Stimulated activated naive B cell treated with anti-CD40 and anti-IgM and Interleukin-4, amounts not matched to agents 10 μg/mL and 1 μg/mL and 100 μg/mL, for 72 hours (primary cell): ENCODE measurements at regions not wholly inside any gene's neighbourhood (a gene's known extent, or its start where the extent isn't known, plus 50 kb on each side); places are given as distances from the start of the nearest gene placed in this dataset.

Source experiments
- ATAC-seq, 2 donors: fragments of 150-1000 bp; cut with Tn5 transposase; replicated peaks; 2 replicates each; pipeline ENCODE4 v1.10.0; 2021; ENCODE audit warnings: moderate library complexity in 1 of 2
- DNase-seq: peaks from one replicate; pipeline ENCODE4 v3.0.0; 2021
- H3K27ac Mint-ChIP-seq: one replicate; pipeline ENCODE4 v1.8.0; 2022; ENCODE audit warnings: mild to moderate bottlenecking, mixed read lengths
- H3K27me3 Mint-ChIP-seq, 2 donors: one replicate each; pipeline ENCODE4 v1.8.0; 2022; ENCODE audit warnings: mixed read lengths in 2 of 2
- H3K36me3 Mint-ChIP-seq, 2 donors: one replicate each; pipeline ENCODE4 v1.8.0; 2022; ENCODE audit warnings: mixed read lengths in 2 of 2, mild to moderate bottlenecking in 1 of 2
- H3K4me1 Mint-ChIP-seq, 2 donors: one replicate each; pipeline ENCODE4 v1.8.0; 2022; ENCODE audit warnings: mixed read lengths in 2 of 2, mild to moderate bottlenecking in 1 of 2
- H3K4me3 Mint-ChIP-seq, 2 donors: one replicate each; pipeline ENCODE4 v1.8.0; 2022; ENCODE audit warnings: mild to moderate bottlenecking in 2 of 2, mixed read lengths in 2 of 2, moderate library complexity in 1 of 2
- H3K9me3 Mint-ChIP-seq, 2 donors: one replicate each; pipeline ENCODE4 v1.8.0; 2022; ENCODE audit warnings: mixed read lengths in 2 of 2, mild to moderate bottlenecking in 1 of 2

DNA sequence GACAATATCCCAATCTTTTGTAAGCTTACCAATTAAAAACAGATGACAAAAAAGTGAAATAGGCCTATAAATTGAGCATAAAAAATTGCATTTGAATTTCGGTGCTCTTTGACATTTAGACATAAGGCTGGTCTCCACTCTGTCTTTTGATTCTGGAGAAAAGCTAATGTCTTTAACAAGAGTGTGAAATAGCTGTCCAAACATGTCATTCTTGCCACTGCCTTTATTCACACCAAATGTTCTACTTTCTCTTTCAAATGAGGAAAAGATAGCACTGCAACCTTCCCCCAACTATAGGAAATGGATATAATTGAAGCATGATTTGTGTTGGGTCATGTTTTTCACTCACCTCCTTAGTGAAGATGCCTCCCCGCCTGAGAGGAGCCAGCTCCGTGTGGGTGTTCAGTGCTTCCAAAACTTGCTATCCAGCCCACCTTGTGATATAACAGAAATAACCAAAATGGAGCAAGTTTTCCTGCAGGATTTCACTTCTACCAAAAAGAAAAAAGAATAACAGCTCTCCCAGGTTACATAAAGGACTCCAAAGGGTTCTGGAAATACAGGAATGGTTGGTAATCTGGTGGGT, 55.2 kb upstream of the STK32A start:
- no peak overlapping the region for H3K27ac Mint-ChIP-seq
- ATAC-seq = no peak
- no peak overlapping the region for H3K4me3 Mint-ChIP-seq
- DNase-seq = no peak
- peaks cover 0 to 1% of the 10 kb centered on the region in 2 donors for H3K9me3 Mint-ChIP-seq
- no peaks in the 10 kb centered on the region for H3K27me3 Mint-ChIP-seq
- no peaks in the 10 kb centered on the region for H3K36me3 Mint-ChIP-seq
- H3K4me1 Mint-ChIP-seq = no peaks in the 10 kb centered on the region

GRCh38 chr5:147180751-147181150, 54.1 kb upstream of the STK32A start:
- H3K36me3 Mint-ChIP-seq = no peaks in the 10 kb centered on the region
- H3K9me3 Mint-ChIP-seq = peaks cover 0 to 3% of the 10 kb centered on the region in 2 donors
- H3K4me3 Mint-ChIP-seq = no peak overlapping the region
- no peaks in the 10 kb centered on the region for H3K4me1 Mint-ChIP-seq
- ATAC-seq = no peak
- no peaks in the 10 kb centered on the region for H3K27me3 Mint-ChIP-seq
- DNase-seq = no peak
- no peak overlapping the region for H3K27ac Mint-ChIP-seq
